ENCODE measurements at regions not wholly inside any gene's neighbourhood (a gene's known extent, or its start where the extent isn't known, plus 50 kb on each side); places are given as distances from the start of the nearest gene placed in this dataset.

- TF ChIP-seq TAF7 (optimal IDR thresholded peaks at IDR 0.05; ENCODE audit: borderline replicate concordance, low read depth, low read length): no peak
Measured at GRCh38 chr1:168405906-168406549, 125.4 kb downstream of the TBX19 start (continued).

Data from H1 (cell line).